ENCODE measurements at regions not wholly inside any gene's neighbourhood (a gene's known extent, or its start where the extent isn't known, plus 50 kb on each side); places are given as distances from the start of the nearest gene placed in this dataset.

GRCh38 chr10:4144817-4145216, 359.8 kb upstream of the KLF6 start:
- H3K27me3 ChIP-seq: no peaks in the 10 kb centered on the region
- no peaks in the 10 kb centered on the region for H3K36me3 ChIP-seq
- H3K27ac ChIP-seq: no peak overlapping the region
- no peak overlapping the region for H3K4me3 ChIP-seq
- WGBS: 67% methylated on average over 6 of the region's 6 CpGs
- no peaks in the 10 kb centered on the region for H3K9me3 ChIP-seq
- H3K4me1 ChIP-seq: peaks cover 4% of the 10 kb centered on the region
- no peak for DNase-seq (ENCODE audit: low spot score in 2 of 2)
- no peak for TF ChIP-seq CTCF (IDR thresholded peaks at IDR 0.05)
- TF ChIP-seq POLR2A (IDR thresholded peaks at IDR 0.05): no peak
- TF ChIP-seq EP300 (IDR thresholded peaks at IDR 0.05): no peak
- TF ChIP-seq POLR2AphosphoS5 (IDR thresholded peaks at IDR 0.05): no peak

GRCh38 chr10:4141471-4141870, 356.5 kb upstream of the KLF6 start:
- H3K4me1 ChIP-seq: peaks cover 4% of the 10 kb centered on the region
- no peaks in the 10 kb centered on the region for H3K36me3 ChIP-seq
- TF ChIP-seq POLR2AphosphoS5 (IDR thresholded peaks at IDR 0.05): no peak
- TF ChIP-seq CTCF (IDR thresholded peaks at IDR 0.05): no peak
- TF ChIP-seq POLR2A (IDR thresholded peaks at IDR 0.05): no peak
- TF ChIP-seq EP300 (IDR thresholded peaks at IDR 0.05): no peak
- WGBS: 89% methylated on average over 4 of the region's 4 CpGs
- DNase-seq (ENCODE audit: low spot score in 2 of 2): no peak
- H3K4me3 ChIP-seq: no peak overlapping the region
- no peak overlapping the region for H3K27ac ChIP-seq
- no peaks in the 10 kb centered on the region for H3K27me3 ChIP-seq
- H3K9me3 ChIP-seq: no peaks in the 10 kb centered on the region

- Histone ChIP-seq H3K4me3 (no peak overlapping the region), H3K9me3 (no peaks in the 10 kb centered on the region), H3K27ac (no peak overlapping the region), H3K27me3 (no peaks in the 10 kb centered on the region), H3K36me3 (no peaks in the 10 kb centered on the region), H3K4me1 (no peaks in the 10 kb centered on the region)
- WGBS: 66% methylated on average over 3 of the region's 3 CpGs
- no peak for DNase-seq (ENCODE audit: low spot score in 2 of 2)
- TF ChIP-seq EP300 (IDR thresholded peaks at IDR 0.05) (no peak), POLR2AphosphoS5 (IDR thresholded peaks at IDR 0.05) (no peak), CTCF (IDR thresholded peaks at IDR 0.05) (no peak)
Measured at GRCh38 chr10:4138146-4138721, 353.2 kb upstream of the KLF6 start.

- 88% methylated on average over 4 of the region's 4 CpGs for whole genome bisulfite sequencing
- no peaks in the 10 kb centered on the region for H3K9me3 ChIP-seq
- H3K27ac ChIP-seq: no peak overlapping the region
- TF ChIP-seq POLR2A (IDR thresholded peaks at IDR 0.05) (no peak), CTCF (IDR thresholded peaks at IDR 0.05) (no peak), EP300 (IDR thresholded peaks at IDR 0.05) (no peak)
- no peak for DNase-seq (ENCODE audit: low spot score in 2 of 2)
- no peaks in the 10 kb centered on the region for H3K36me3 ChIP-seq
- no peaks in the 10 kb centered on the region for H3K27me3 ChIP-seq
- no peak overlapping the region for H3K4me3 ChIP-seq
- no peaks in the 10 kb centered on the region for H3K4me1 ChIP-seq
Measured at GRCh38 chr10:4137299-4137698, 352.3 kb upstream of the KLF6 start.

GRCh38 chr10:4136121-4136520, 351.1 kb upstream of the KLF6 start:
- Histone ChIP-seq H3K4me3 (no peak overlapping the region), H3K27ac (no peak overlapping the region), H3K27me3 (no peaks in the 10 kb centered on the region), H3K9me3 (no peaks in the 10 kb centered on the region), H3K36me3 (no peaks in the 10 kb centered on the region), H3K4me1 (peaks cover 9% of the 10 kb centered on the region)
- no peak for DNase-seq (ENCODE audit: low spot score in 2 of 2)
- no peak for TF ChIP-seq POLR2AphosphoS5 (IDR thresholded peaks at IDR 0.05)
- TF ChIP-seq EP300 (IDR thresholded peaks at IDR 0.05): no peak
- TF ChIP-seq CTCF (IDR thresholded peaks at IDR 0.05): no peak
- TF ChIP-seq POLR2A (IDR thresholded peaks at IDR 0.05): no peak
- 65% methylated on average over 2 of the region's 2 CpGs for WGBS
